NCI-H2107 treated with DMSO at 0.1 percent for 48 hours (cell line): ENCODE measurements at regions not wholly inside any gene's neighbourhood (a gene's known extent, or its start where the extent isn't known, plus 50 kb on each side); places are given as distances from the start of the nearest gene placed in this dataset.
"Not testable (repeated sequence)": the region's sequence is repeated elsewhere in the genome, so short reads cannot be mapped to it uniquely, and the experiment has no call there.

Experiments
- DNase-seq: peaks from one replicate; lab custom pipeline; 2025; ENCODE audit not compliant: unreplicated experiment; lab: John Stamatoyannopoulos, UW

DNA sequence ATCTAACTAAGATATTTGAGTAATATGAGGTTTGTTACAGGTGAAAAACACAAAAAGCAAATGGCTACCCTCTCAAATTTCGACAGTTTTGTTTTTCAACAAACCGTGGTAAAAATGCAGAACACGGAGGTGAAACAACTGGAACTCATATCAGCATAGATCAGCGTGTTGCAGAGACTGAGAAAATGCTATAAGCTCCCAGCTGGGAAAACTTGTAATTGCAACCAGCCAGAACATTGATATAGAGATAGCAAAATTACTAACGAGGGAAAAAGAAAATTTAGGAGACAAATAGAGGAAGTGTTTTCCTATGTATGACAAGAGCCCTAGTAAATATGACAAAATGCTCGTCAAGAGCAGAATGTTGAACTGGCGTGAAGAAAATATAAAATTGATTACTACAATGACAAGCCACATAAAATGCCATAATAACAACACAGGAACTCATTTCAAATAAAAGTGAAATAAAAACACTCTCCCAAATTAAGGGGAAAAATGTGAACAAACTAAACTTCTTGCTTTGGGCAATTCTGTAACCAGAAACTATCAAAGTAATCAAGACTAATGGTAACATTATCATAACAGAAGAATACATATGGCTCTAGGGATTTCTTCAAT lies 1989.8 kb downstream of the EFNA5 start:
- DNase-seq = no peak

DNA sequence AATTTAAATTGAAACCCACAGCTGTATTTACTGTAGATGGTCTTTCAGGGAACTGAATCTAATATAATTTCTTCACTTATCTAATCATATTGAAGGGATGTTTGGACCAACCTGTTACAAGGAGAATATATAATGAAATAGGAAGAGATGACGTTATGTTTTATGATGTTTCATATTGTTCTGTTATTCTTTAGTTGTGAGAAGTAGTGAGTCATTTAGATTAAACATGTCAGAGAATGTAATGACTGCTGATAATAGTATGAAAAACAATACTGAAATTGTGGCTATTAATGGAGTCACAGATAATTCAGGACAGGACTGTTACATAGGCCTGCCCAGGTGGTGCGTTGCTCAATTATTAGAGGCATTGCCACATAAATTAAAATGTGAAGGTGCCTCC lies 1993.4 kb downstream of the EFNA5 start:
- DNase-seq = no peak

DNA sequence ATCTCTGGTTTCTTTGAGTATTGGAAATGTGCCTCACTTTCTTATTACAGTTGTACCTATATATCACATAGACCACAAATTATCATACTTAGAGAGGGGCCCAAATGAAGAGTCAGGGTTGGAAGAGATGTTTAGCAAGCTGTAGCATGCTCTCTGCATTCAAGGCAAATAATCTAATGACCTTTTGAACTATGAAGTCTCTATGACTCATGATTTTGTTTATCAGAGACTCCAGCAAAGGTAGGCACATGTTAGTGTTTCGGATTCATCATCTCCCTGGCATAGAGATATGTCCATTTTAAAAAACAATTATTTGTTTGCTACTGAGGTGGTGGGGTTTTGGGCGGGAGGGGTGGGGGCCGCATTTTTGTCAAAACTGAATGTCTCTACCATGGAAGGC lies 2000.1 kb downstream of the EFNA5 start:
- no peak for DNase-seq

DNA sequence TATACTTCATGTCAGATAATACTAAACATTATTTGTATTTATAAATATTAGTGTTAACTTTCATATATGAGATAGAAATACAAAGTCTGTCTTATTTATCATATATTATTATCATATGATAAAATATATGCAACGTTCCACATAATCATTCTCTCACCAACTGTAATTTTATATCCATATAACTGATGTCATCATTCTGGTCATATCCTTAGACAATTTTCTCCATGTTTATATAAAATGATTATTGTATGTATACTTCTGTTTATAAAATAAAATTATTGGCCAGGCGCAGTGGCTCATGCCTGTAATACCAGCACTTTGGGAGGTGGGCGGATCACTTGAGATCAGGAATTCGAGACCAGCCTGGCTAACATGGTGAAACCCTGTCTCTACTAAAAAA lies 2007.1 kb downstream of the EFNA5 start:
- DNase-seq = no peak

DNA sequence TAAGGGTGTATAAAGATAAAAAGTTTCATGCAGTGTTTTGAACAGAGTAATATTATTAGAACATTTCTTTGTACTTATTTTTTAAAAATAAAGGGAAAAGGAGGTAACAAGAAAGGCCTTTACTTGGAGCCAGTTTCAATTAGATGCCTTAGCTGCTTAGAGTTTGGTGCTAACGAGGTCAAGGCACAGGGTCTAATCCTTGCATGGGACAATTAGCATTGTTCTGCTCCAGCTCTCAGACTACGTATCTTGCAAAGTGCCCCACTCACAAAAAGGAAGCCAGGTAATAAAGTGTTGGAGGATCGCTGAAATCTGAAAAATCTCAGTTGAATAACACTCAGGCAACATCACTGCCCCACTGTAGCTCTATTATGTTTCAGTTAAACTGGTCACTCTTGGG lies 2011.3 kb downstream of the EFNA5 start:
- no peak for DNase-seq

DNA sequence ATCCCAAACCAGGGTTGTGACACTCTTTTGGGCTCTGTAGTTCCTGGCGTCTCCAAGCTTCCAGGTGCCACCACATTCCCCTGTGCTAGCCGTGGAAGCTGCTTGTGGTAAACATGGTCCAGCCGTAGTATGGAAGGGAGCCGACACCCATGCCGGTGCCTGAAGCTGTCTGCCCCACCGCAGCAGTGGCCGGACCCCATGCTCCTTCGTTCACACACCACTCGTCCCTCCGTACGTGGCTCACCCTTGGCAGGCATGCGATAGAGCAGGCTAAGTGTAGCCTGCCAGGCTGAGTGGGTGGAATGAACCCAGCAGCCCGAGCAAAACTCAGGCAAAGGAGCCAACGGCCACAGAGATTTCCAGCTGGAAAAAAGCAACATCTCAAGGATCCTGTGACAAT lies 2030.4 kb downstream of the EFNA5 start:
- DNase-seq = no peak

DNA sequence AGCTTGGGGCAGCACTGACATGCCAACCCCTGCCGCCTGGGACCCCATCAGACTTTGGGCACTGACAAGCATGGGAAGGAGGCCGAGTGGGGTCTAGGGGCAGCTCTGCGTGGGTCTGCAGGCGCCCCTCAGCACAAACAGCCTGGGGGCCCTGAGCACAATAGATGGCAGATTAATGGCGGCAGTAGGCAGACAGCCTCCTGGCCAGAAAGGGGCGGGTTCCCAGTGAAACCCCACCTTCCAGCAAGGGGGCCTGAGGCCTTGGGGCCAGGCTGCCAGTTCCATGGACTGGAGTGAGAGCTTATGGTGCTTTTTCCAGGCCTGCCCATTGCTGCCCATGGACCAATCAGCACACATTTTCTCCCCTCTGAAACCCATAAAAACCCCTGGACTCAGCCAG lies 2031.2 kb downstream of the EFNA5 start:
- DNase-seq = no peak

DNA sequence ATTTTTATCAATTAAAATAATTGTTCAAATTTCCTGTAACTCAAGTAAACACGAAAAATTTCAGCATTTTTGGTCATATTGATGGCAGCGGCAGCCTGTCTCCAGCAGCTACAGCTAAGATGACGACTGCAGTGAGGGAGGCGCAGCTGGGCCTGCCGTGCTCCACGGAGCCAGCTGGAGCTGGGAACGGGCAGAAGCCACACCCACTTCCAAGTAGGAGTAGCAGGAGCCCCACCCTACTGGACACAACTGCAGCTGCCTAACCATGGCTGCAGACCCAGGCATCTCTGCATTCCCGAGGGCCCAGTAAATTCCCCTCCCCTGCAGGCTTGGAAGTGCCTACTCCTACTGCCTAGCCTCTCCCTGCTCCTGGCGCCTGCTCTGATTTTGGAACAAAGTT lies 2031.7 kb downstream of the EFNA5 start:
- DNase-seq = no peak

DNA sequence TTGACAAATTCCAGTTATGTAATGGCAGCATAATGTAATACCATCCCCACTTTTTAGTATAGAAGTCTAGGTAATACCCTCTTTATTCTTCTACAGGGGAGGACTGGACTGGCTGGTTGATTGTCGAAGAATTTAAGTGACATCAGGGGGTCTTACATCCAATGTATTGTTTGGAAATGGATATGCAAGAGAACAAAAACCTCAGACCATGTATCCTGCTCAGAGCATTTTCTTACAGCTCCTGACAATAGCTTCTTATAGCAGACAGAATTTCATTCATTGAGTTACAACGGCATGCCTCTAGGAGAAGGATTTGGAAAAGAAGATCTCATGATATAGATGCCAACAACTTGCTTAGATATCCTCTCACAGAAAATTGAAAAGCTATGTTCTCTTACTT lies 2032.3 kb downstream of the EFNA5 start:
- DNase-seq = no peak

DNA sequence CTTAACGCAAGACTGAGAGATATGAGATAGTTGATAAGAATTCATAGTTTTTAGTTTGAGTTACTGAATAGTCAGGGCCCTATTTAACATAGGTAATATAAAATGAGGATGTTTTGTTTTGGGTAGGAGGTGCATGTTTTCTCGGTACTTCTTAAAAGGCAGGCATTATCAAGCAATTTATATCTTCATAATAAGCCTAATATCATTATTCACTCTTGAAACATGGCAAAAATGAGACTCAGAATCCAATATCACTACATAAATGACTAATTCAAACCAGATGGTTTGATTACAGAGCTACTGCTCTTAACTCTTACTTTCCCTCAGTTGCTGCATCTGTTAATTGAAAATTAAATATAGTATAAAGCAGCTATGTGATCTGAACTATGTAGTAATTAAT lies 2038.7 kb downstream of the EFNA5 start:
- no peak for DNase-seq

DNA sequence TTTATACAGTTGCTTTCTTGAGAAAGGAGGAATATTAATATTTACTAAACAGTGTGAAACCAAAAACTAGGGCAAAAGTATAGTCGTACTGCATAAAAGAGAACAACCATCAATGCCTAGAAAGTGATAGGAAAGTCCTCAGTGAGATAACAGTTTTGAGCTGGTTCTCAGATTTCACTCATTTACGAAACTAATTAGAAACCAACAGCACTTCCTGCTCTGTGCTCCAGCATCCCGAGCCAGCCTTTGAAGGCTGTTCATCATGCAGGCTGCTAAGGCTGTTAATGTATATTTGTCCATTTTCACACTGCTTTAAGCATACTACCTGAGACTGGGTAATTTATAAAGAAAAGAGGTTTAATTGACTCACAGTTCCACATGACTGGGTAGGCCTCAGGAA lies 2039.9 kb downstream of the EFNA5 start:
- no peak for DNase-seq

DNA sequence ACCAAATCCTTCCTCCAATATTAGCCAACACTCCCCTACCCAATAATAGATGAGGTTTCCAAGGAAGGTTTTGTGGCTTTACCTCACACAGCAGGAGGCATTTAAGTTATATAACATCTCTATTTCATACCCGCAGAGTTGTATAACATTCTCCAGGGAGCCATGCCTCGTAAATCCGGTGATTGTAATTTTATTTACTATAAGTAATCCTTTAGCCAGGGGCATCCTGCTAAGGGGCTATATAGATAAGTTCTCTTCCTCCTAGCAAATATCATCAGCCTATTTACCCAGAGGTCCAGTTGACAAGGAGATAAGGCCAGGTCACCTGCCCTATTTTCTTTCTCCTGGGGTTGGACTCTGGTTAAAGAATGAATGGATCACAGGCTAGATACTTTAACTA lies 2051.0 kb downstream of the EFNA5 start:
- DNase-seq = no peak

DNA sequence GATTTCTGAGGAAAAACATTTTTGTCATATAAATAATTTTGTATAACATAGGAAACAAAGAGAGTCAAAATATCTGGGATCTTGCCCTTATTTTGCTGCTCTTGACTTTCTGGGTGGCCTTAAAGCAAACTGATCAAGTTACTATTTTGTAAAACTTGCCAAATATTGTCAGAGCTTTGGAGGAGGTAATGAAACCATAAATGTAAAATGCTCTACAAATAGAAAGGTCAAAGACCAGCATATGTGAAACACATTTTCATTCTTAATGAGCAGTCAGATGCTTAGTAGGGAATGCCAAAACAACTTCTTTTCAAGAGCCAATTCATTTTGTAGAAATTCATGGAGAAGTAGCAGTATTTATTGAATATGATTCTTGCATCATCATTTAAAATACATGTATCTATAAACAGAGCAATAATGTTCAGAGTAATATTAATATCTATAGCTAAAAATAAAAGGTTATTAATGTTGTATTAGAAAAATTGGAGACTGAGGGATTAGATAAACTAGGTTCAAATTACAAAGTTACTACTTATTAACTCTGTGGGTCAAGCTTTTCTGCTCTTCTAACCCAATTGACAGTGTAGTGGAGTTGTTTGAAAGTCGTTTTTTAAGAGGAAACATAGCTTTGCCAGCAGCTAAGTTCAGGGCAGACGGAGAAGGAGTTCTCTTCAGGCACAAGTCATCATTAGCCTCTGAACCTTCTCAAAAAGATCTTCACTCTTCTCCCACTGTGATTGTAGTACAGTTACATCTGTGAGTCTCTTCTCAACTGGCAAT lies 2053.1 kb downstream of the EFNA5 start:
- no peak for DNase-seq

DNA sequence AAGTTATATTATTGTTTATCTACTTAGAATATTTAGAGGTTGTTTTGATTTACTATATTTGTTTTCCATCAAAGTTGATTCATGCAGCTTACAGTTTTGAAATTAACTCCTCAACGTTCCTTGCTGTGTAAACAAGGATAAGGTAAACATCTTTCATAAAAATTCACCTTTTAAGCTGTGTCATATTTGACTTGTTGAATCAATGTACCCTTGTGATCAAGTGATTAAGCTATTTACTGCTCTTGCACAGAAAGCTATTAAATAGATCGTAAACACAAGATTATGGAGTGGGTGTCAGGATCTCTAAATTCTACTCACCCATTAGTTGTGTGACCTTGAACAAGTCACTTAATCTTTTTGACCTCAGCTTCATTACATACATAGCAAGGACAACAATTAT lies 2054.0 kb upstream of the NUDT12 start:
- DNase-seq = no peak

DNA sequence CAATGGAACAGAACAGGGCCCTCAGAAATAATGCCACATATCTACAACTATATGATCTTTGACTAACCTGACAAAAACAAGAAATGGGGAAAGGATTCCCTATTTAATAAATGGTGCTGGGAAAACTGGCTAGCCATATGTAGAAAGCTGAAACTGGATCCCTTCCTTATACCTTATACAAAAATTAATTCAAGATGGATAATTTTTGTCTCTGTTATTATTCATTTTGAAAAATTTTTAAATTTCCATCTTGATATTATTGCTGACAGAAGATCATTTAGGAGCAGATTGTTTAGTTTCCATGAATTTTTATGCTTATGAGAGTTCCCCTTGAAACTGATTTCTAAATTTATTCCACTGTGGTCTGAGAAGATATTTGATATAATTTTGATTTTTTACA lies 2039.8 kb upstream of the NUDT12 start:
- DNase-seq = not testable (repeated sequence)

DNA sequence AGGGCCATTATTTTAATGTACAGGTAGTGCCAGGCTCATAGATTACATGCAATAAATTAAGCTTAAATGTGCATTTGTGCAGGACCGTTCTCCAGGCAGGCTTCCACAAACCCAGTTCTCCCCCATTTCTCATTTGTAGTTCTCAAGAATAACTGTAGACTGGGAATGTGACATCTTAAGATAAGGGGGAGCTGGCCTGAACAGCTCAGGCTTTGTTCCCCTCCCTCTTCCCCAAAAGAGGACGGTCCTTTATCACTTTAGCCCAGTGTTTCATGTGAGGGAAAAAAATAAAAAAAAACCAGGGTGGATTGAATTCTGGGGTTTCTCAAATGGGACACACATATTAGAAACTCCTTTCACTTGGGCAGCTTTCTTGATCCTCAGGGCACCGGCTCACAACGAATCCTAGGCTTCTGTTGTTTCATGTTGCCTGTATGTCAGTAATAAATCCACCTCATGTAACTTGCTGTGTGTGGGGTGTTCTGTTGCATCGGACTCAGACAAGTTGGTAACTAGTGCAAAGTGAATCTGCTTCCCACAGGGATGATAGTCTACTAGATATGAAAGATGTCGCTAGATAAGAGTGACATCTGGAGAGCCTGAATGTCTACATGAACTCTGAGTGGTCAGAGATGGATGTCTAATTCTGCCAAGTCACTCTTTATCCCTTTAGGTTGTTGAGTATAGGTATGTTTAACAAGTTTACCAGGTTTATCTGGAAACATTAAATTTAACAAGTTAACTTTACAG lies 2030.6 kb upstream of the NUDT12 start:
- DNase-seq = no peak

DNA sequence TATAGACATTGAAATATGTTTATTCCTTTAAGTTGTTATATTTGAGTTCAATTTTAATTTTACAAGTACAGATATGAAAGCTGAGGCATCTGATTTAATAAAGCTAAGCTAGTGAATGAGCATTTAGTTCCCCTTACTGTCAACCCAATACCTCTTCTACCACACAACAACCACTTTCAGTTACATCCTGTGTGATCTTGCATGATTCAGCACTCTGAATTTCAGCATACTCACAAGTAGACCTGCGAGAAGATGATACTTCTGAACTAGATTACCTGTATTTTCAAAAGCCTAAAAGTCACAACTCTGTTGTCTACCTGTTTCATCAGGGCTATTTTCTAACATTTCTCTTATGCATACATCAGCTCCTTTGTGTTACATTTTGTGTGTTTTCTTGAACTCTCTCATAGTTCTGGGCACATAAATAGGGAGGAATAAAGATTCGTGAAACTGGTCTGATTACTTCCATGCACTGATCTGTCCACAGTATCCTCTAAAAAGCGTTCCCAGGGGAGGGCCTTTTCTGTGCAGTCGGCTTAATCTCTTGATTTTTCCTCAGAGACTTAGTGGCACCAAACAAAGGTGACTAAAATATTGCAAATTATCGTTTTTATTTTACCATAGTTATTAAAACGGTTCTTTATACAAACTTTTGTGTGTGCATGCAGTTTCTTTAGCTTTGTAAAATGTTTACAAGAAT lies 2025.5 kb upstream of the NUDT12 start:
- DNase-seq = no peak

DNA sequence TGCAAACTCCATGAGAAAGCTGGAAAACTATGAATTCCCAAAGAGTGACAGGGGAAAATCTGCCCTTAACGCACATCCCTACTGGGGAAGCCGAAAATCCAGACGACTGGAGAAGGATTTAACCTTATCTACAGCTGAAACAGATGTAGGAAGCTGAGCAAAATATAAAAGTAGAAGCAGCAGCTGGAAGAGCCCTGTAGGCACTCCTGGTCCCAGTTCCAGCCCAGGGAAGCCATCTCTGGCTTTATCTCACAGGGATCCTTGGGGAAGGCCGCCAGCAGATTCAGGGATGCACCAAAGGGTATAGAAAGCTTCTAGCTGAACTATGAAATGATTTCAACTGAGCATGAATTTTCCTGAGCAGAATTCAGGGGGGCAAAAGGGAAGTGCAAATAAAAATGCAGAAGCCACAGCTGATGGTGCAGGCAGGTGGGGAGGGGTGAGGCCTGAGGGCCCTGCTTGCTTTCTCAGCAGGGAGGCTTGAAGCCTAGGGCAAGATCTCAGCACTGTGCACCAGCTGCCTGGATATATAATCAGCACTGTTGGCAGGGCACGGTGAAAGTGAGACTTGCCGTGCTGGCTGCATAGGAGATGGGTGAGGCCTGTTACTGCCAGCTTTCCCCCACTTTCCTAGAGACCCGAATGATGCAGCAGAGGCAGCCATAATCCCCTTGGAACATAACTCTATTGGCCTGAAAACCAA lies 2019.5 kb upstream of the NUDT12 start:
- no peak for DNase-seq

DNA sequence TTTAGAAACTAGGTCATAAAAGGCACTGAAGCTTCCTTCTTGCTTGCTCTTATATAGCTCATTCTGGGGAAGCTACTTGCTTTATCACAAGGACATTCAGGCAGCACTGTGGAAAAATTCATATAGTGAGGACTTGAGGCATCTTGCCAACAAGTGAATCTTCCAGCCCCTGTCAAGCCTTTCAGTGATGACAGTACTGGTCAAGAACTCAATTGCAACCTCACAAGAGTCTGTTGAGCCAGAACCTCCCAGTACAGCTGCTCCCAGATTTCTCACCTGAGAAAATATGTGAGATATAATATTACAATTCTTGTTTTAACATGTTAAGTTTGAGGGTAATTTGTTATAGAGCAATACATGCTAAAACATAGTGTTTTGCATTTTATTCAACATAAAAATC lies 2011.0 kb upstream of the NUDT12 start:
- no peak for DNase-seq

DNA sequence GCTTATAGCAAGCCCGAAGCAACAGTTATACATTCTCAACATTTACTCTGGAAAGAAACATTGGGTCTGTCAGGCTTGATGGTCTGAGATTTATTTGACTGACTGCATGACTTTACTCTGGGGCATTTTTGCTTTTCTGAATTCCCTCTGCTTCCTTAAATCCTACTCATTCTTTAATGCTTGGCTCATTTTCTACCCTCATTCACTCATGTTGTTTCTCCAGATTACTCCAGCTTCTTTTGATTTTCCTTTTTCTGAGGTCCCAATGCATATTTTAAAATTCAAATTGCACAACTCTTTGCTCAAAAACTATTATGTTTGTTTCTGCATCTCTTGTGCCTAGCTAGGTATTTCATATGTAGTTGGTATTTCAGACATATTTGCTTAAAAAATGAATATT lies 2002.9 kb upstream of the NUDT12 start:
- DNase-seq = no peak

DNA sequence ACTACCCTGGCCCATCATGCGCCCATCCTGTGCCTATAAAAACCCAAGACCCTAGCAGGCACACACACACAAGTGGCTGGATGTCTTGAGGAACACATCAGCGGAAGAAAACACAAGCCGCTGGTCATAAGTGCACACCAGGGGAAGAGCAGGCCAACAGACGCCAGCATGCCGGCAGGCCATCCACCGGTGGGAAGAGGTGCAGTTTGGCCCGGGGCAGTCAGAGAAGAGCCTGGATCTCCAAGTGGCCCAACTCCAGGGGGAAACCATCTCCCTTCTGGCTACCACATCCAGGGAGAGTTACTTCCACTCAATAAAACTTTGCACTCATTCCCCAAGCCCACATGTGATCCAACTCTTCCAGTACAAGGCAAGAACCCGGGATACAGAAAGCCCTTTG lies 2001.3 kb upstream of the NUDT12 start:
- DNase-seq = no peak
